Activated CD8-positive, alpha-beta memory T cell treated with anti-CD3 and anti-CD28 coated beads for 4 hours (primary cell): ENCODE measurements at regions not wholly inside any gene's neighbourhood (a gene's known extent, or its start where the extent isn't known, plus 50 kb on each side); places are given as distances from the start of the nearest gene placed in this dataset.

Experiments used
- DNase-seq, 2 donors: peaks; one replicate each; pipeline ENCODE4 v3.0.0-alpha.2; 2020; ENCODE audit warnings: low read depth in 2 of 2

GRCh38 chr20:39318911-39319310 is 356.8 kb downstream of the DHX35 start:
- no peak for DNase-seq

DNA sequence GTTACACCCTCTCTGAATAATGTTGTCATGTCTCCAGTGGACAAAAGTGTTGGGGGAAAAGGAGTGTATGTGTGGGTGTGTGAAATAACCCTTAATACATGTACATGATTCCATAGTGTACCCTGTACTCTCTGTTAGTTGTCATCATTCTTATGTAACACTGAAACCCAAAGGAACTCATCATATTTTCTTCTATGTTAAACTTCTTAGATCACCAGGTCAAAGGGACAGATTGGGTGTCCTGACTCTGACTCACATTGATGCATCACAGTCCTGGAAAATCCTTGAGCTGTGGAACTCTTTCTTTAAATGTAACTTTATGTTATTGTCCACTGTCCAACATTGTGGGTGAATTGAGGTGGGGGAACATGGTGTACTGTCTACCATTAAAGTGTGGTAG is 350.5 kb downstream of the DHX35 start:
- no peak for DNase-seq

- DNase-seq = no peak
These were observed 349.8 kb downstream of the DHX35 start for GRCh38 chr20:39311851-39312506.

DNA sequence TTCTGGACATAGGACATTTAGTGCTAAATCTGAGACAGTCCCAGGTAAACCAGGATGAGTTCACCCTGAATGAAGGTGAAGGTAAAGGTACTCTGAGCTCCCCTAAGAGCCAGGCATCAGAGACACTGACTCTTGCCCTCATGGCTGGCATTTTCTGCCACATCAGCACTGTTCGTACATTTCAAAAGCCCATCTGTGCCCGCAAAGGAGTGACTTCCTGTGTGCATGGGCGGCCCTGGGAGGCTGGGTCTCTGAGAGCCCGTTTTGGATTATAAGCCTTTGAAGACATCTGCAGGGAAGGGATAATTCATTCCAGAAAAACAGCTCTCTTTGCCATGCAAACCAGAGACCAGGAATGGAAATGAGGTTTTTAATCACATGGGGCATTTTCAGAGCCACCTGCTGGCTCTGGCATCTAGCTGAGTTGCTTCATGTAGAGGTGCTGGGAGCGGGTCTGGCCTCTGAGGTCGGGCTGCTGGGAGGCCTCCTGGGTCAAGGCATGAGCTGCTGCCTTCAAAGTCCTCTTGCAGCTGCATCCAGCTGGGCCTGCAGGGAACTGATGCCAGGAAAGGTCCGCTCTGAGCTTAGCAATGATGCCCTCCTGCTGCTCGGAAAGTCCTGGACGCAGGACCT is 348.3 kb downstream of the DHX35 start:
- DNase-seq = no peak

GRCh38 chr20:39309458-39309857 is 347.3 kb downstream of the DHX35 start:
- DNase-seq = no peak

GRCh38 chr20:39302312-39302711 is 340.2 kb downstream of the DHX35 start:
- DNase-seq = no peak

- no peak for DNase-seq
These were observed 337.6 kb downstream of the DHX35 start for GRCh38 chr20:39299783-39300182.

DNA sequence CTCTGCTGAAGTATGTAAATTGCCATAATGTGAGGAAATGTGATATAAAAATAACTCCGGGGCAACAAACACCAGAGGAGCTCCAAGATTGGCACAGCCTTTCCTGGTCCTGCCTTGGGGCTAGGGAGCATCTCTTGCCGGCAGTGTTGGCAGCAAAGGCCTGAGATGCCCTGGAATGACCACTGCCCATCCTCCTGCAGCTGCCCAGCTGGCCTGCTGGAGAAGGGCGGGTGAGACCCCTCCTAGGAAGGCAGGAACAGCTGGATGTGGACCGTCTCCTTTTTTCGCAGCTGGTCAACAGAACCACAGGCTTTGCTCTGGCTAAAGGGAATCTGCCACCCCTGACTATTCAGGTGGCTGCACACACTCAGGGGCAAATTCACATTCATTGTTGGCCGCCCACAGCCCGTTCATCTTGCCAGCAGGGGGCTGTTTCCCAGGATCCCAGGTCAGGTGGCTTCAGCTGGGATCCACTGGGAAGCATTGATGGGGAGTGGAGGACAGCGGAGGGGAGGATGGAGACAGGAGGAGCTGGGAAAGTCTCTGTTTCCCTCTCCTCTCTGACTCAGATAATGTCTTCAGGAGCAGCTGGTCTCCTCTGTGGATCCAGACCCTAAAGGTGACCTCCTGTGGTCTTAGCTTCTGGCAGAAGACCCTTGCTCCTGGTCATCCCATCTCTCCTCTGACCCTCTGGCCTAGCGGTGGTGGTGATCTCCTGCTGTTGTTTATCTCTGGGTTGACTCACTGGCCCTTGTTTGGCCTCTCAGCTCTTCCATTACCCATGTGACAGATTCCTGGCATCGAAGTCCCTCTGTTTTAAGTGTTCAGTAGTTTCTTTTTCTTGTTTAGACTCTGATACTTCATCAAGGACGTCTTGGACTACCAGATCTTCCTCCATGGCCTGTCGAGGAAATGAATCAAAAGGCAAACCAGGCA is 336.7 kb downstream of the DHX35 start:
- DNase-seq = no peak

- no peak for DNase-seq
These were observed 336.0 kb downstream of the DHX35 start for GRCh38 chr20:39298121-39298520.

DNA sequence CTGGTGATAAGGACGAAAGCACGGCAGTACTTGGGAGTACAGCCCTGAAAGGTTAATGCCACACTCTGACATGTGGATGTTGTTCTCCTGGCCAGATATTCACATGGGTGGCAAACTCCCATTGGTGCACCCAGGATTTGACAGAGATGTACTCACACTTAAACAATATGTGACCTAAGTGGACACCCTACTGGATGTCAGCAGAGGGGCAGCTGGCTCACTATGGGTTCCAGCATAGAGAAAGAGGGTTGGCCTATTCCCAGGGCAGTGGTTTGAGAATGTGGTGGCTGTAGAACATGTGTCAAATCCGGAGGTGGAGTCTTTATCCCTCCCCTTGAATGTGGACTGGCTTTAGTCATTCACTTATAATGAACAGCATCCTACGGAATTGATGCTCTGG is 333.2 kb downstream of the DHX35 start:
- DNase-seq = no peak

DNA sequence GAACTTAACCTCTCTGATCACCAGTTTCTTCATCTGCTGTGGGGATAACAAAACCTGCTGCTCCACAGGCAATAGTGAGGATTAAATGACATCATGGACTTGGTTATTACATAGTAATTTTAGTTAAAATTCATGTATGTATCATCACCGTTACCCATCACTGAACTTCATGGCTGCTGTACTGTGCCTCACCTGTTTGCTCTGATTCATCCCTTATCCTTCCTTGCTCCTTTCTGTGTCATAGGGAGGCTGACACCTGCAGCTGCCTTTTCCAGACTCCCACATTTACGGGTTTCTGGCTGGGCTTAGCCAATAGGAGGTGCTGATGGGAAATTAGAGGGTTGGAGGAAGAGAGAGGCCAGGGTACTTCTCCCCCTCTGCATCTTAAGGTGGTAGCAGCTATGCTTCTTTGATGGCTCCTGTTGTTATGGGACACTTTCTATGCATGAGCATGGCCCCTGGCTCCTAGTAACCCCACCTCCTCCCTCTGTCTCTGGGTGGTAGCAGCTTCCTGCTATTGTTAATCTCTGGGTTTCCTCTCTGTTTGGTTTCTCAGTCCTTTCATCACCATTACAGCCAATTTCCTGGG is 332.1 kb downstream of the DHX35 start:
- no peak for DNase-seq

GRCh38 chr20:39292193-39292736 is 330.1 kb downstream of the DHX35 start:
- no peak for DNase-seq

DNA sequence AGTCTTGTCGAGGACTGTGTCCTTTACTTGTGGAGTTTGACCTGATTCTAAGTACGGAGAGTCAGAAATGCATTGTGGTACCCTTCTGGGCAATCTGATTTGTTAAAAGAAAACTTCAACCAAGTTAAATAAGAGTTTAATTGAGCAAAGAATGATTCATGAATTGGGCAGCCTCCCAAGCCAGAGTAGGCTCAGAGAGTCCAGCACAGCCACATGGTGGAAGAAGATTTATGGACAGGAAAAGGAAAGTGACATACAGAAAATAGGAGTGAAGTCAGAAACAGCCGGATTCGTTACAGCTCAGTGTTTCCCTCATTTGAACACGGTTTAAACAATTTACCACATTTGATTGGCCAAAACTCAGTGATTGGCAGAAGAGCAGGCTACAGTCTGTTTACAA is 329.2 kb downstream of the DHX35 start:
- DNase-seq = no peak

- DNase-seq = no peak
These were observed 328.4 kb downstream of the DHX35 start for GRCh38 chr20:39290575-39290974.

- DNase-seq = no peak
These were observed 327.7 kb downstream of the DHX35 start for GRCh38 chr20:39289831-39290230.

DNA sequence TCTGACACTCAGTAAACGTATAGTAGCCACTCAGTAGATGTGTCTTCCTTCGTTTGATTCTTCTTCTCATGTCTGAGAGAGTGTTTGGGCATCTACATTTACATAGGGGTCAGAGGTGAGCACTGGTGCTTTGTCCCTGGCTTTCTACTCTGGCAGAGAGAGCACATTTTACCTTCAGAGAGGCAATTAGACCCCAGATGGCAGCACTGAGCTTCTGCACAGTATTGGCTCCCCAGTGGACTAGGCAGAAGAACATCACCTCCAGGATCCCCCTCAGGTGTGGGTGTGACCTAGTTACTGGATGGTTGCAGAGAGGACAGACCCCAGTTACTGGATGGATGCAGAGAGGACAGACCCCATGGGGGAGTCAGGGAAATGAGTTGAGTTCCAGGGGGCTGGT is 327.2 kb downstream of the DHX35 start:
- DNase-seq = no peak

DNA sequence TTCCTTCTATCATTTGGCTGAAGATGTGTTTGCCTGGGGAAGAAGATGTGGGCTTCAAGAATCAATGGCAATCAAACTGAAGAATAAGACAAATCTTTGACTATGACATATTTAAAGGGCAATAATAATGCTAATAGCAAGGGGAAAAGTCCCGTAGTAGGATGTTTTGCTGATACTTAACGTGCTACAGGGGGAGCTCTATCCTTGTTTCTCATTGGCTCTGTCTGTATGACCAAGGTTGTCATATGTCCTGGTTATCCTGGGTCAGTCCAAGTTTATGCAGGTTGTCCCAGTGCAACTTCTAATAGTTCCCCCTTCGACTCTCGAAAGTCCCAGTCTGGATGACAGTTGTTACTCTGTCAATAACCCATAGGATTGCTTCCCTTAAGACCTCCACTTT is 321.3 kb downstream of the DHX35 start:
- no peak for DNase-seq

DNA sequence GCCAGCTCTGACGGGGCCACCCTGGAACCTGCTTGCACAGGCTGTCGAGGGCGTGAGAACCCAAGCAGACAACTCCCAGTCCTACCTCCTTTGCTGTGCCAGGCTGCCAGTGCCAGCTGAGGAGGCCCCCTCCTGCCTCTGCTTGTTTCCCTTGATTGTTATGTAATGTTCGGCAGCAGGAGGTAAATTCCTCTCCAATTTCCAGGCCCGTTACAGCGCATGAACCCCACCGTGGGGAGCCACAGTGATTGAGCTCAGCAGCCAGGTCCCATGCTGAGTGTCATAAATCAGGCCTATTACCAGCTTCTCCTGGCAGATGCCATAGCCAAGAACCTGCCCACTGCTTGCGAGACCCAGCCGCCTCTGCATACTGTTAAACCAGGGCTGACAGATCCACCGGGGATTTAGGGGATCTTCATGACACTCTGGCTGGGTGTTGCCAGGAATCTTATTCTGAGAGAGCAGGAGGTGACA is 320.5 kb downstream of the DHX35 start:
- no peak for DNase-seq

- no peak for DNase-seq
These were observed 318.7 kb downstream of the DHX35 start for GRCh38 chr20:39280875-39281274.

- no peak for DNase-seq
These were observed 316.2 kb downstream of the DHX35 start for GRCh38 chr20:39278230-39278788.

DNA sequence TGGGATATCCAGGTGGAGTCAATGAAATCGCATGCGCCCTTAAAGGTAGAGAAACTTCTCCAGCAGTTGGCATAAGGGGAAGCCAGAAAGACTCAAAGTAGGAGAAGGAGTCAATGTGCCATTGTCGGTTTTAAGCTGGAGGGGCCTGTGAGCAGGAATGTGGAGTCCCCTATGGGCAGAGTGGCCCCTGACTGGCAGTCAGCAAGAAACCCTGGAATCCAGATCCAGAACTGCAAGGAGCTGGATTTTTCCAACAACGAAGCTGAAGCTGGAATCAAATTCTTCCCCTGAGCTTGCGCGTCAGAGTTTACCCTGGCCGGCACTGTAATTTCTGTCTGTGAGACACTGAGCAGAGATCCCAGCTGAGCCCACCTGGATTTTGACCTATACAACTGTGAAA is 315.0 kb downstream of the DHX35 start:
- DNase-seq = no peak
